ENCODE measurements at regions not wholly inside any gene's neighbourhood (a gene's known extent, or its start where the extent isn't known, plus 50 kb on each side); places are given as distances from the start of the nearest gene placed in this dataset.
"Not testable (repeated sequence)": the region's sequence is repeated elsewhere in the genome, so short reads cannot be mapped to it uniquely, and the experiment has no call there.

GRCh38 chr14:76701436-76701835 lies 59.8 kb upstream of the VASH1 start:
- peaks cover 3% of the 10 kb centered on the region for H3K27me3 Mint-ChIP-seq (ENCODE audit: insufficient read depth, low read depth)
- no peaks in the 10 kb centered on the region for H3K36me3 Mint-ChIP-seq
- no peak for DNase-seq (ENCODE audit: low spot score)
- peaks cover 2% of the 10 kb centered on the region for H3K9me3 Mint-ChIP-seq
- H3K4me1 Mint-ChIP-seq = no peaks in the 10 kb centered on the region
- no peak overlapping the region for H3K4me3 Mint-ChIP-seq
- peak overlapping the region; percentile 47 for H3K27ac Mint-ChIP-seq
- H3K4me3 ChIP-seq = no peak overlapping the region
- TF ChIP-seq, protein P1, sequence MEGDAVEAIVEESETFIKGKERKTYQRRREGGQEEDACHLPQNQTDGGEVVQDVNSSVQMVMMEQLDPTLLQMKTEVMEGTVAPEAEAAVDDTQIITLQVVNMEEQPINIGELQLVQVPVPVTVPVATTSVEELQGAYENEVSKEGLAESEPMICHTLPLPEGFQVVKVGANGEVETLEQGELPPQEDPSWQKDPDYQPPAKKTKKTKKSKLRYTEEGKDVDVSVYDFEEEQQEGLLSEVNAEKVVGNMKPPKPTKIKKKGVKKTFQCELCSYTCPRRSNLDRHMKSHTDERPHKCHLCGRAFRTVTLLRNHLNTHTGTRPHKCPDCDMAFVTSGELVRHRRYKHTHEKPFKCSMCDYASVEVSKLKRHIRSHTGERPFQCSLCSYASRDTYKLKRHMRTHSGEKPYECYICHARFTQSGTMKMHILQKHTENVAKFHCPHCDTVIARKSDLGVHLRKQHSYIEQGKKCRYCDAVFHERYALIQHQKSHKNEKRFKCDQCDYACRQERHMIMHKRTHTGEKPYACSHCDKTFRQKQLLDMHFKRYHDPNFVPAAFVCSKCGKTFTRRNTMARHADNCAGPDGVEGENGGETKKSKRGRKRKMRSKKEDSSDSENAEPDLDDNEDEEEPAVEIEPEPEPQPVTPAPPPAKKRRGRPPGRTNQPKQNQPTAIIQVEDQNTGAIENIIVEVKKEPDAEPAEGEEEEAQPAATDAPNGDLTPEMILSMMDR (IDR thresholded peaks at IDR 0.05) = no peak
- no peak for TF ChIP-seq EZH2phosphoT487 (IDR thresholded peaks at IDR 0.05)
- TF ChIP-seq EZH2 (IDR thresholded peaks at IDR 0.05) = no peak
- H2AFZ ChIP-seq (replicated peaks) = no peak overlapping the region
- no peak overlapping the region for H3K9ac ChIP-seq
- H3K79me2 ChIP-seq (ENCODE audit: low read depth) = no peaks in the 10 kb centered on the region
- no peaks in the 10 kb centered on the region for H3K36me3 ChIP-seq
- no peaks in the 10 kb centered on the region for H3K27me3 ChIP-seq
- H3K4me2 ChIP-seq = no peak overlapping the region
- no peaks in the 10 kb centered on the region for H3K4me1 ChIP-seq
- H3K9me3 ChIP-seq (ENCODE audit: low read depth) = no peaks in the 10 kb centered on the region
- H3K27ac ChIP-seq = no peak overlapping the region
- no peaks in the 10 kb centered on the region for H3F3A ChIP-seq (ENCODE audit: low read depth)
- H4K20me1 ChIP-seq (ENCODE audit: low read depth) = no peaks in the 10 kb centered on the region

DNA sequence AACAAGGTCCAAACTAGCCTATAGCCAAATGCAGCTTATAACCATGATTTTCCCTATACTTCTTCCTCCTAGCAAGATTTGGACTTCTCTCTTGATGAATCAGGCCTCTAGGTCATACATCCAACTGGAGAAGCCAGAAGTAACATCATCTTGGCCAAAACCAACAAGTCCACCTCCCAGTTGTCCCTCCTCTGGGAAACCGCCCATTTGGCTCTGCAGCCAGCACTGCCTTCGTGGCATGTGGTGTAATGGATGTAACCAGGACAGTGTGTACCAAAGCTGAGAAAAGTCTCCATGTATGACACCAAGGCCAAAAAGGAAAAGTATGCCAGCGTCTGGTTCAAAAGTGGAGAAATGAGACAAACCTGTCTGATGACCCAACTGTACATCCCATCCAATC lies 59.3 kb upstream of the VASH1 start:
- Histone ChIP-seq H3K9ac (no peak overlapping the region), H3K36me3 (no peaks in the 10 kb centered on the region), H3K27me3 (no peaks in the 10 kb centered on the region), H3K79me2 (ENCODE audit: low read depth) (no peaks in the 10 kb centered on the region), H3K4me2 (no peak overlapping the region), H3F3A (ENCODE audit: low read depth) (no peaks in the 10 kb centered on the region), H4K20me1 (ENCODE audit: low read depth) (no peaks in the 10 kb centered on the region), H3K9me3 (ENCODE audit: low read depth) (no peaks in the 10 kb centered on the region), H3K4me3 (no peak overlapping the region), H2AFZ (replicated peaks) (no peak overlapping the region), H3K4me1 (no peaks in the 10 kb centered on the region), H3K27ac (no peak overlapping the region)
- H3K36me3 Mint-ChIP-seq = no peaks in the 10 kb centered on the region
- peaks cover 2% of the 10 kb centered on the region for H3K9me3 Mint-ChIP-seq
- no peak overlapping the region for H3K4me3 Mint-ChIP-seq
- H3K27ac Mint-ChIP-seq = no peak overlapping the region
- peaks cover 3% of the 10 kb centered on the region for H3K27me3 Mint-ChIP-seq (ENCODE audit: insufficient read depth, low read depth)
- H3K4me1 Mint-ChIP-seq = no peaks in the 10 kb centered on the region
- TF ChIP-seq, protein P1 (IDR thresholded peaks at IDR 0.05) = no peak
- no peak for TF ChIP-seq EZH2 (IDR thresholded peaks at IDR 0.05)
- TF ChIP-seq EZH2phosphoT487 (IDR thresholded peaks at IDR 0.05) = no peak
- no peak for DNase-seq (ENCODE audit: low spot score)

DNA sequence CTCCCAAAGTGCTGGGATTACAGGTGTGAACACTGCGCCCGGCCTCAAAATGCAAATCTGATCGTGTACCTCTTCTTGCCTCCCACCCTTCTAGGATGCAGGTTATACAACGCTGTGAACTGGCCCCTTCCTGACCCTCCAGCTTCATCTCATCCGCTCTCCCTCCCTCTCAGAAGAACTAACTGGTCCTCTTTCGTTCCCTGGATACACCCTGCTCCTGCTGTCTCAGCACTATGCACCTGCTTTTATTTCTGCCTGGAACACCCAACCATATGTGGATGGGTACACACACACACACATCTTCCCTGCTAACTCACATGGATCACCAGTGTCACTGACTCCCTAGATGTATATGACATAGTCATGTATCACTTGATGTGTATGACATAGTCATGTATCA lies 56.1 kb upstream of the VASH1 start:
- no peaks in the 10 kb centered on the region for H3K36me3 Mint-ChIP-seq
- H3K4me2 ChIP-seq = no peak overlapping the region
- H3K27me3 Mint-ChIP-seq (ENCODE audit: insufficient read depth, low read depth) = no peaks in the 10 kb centered on the region
- H3K4me1 Mint-ChIP-seq = peaks cover under 1% of the 10 kb centered on the region
- H3K36me3 ChIP-seq = no peaks in the 10 kb centered on the region
- no peaks in the 10 kb centered on the region for H4K20me1 ChIP-seq (ENCODE audit: low read depth)
- H3K27ac Mint-ChIP-seq = no peak overlapping the region
- H3K9me3 ChIP-seq (ENCODE audit: low read depth) = no peaks in the 10 kb centered on the region
- H2AFZ ChIP-seq (replicated peaks) = no peak overlapping the region
- H3K4me3 ChIP-seq = no peak overlapping the region
- no peak for DNase-seq (ENCODE audit: low spot score)
- H3K4me1 ChIP-seq = no peaks in the 10 kb centered on the region
- H3K27me3 ChIP-seq = no peaks in the 10 kb centered on the region
- H3F3A ChIP-seq (ENCODE audit: low read depth) = no peaks in the 10 kb centered on the region
- no peak for TF ChIP-seq EZH2 (IDR thresholded peaks at IDR 0.05)
- TF ChIP-seq EZH2phosphoT487 (IDR thresholded peaks at IDR 0.05) = no peak
- TF ChIP-seq, protein P1 (IDR thresholded peaks at IDR 0.05) = no peak
- H3K4me3 Mint-ChIP-seq = no peak overlapping the region
- no peaks in the 10 kb centered on the region for H3K9me3 Mint-ChIP-seq
- H3K27ac ChIP-seq = no peak overlapping the region
- no peak overlapping the region for H3K9ac ChIP-seq
- no peaks in the 10 kb centered on the region for H3K79me2 ChIP-seq (ENCODE audit: low read depth)

DNA sequence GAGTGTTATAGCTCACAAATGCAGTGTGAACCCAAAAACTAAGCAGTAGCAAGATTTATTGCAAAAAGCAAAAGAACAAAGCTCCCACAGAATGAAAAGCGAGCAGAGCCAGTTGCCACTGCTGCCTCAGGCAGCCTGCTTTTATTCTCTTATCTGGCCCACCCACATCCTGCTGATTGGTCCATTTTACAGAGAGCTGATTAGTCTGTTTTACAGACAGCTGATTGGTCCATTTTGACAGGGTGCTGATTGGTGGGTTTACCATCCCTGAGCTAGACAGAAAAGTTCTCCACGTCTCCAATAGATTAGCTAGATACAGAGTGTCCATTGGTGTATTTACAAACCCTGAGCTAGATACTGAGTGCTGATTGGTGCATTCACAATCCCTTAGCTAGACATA lies 55.1 kb upstream of the VASH1 start:
- H2AFZ ChIP-seq (replicated peaks) = peak overlapping the region; percentile 34
- not testable (repeated sequence) for H3K27ac ChIP-seq; H4K20me1 ChIP-seq (ENCODE audit: low read depth); H3K36me3 Mint-ChIP-seq; H3K27me3 ChIP-seq; H3K27me3 Mint-ChIP-seq (ENCODE audit: insufficient read depth, low read depth); H3K4me2 ChIP-seq; H3K4me3 ChIP-seq; H3K27ac Mint-ChIP-seq; H3K9ac ChIP-seq; H3K4me1 ChIP-seq; DNase-seq (ENCODE audit: low spot score); H3K79me2 ChIP-seq (ENCODE audit: low read depth); H3K9me3 ChIP-seq (ENCODE audit: low read depth); H3K36me3 ChIP-seq; H3F3A ChIP-seq (ENCODE audit: low read depth); H3K4me1 Mint-ChIP-seq; H3K9me3 Mint-ChIP-seq; H3K4me3 Mint-ChIP-seq
